ENCODE measurements at regions not wholly inside any gene's neighbourhood (a gene's known extent, or its start where the extent isn't known, plus 50 kb on each side); places are given as distances from the start of the nearest gene placed in this dataset.
"Not testable (repeated sequence)": the region's sequence is repeated elsewhere in the genome, so short reads cannot be mapped to it uniquely, and the experiment has no call there.

DNA sequence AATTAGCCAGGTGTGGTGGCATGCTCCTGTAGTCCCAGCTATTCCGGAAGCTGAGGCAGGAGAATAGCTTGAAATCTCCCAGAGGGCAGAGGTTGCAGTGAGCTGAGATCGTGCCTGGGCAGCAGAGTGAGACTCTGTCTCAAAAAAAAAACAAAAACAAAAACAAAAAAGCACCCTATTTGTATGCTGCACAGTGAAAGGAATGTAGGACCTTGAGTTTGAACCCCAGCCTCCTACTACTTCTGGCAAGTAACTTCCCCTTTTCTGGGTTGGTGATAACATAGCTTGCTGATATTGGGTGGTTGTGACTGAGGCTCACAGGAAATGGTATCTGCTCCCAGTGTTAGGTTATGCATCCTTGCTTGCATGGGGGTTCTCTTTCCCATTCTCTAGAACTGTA lies 205.3 kb downstream of the BUB3 start:
- no peaks in the 10 kb centered on the region for H3K79me2 ChIP-seq (ENCODE audit: insufficient read depth, low read length)
- H3K9me3 ChIP-seq (ENCODE audit: insufficient read depth, low read length, severe bottlenecking), result no peaks in the 10 kb centered on the region
- no peak overlapping the region for H2AFZ ChIP-seq (ENCODE audit: low read depth, low read length)
- H3K4me1 ChIP-seq (ENCODE audit: insufficient read depth, low read length), result no peaks in the 10 kb centered on the region
- no peak for DNase-seq
- H3K27ac ChIP-seq (ENCODE audit: low read length), result no peak overlapping the region
- H3K4me2 ChIP-seq (ENCODE audit: insufficient read depth, low read length), result no peak overlapping the region
- no peaks in the 10 kb centered on the region for H3K27me3 ChIP-seq (ENCODE audit: insufficient read depth, low read length, poor library complexity)
- H3K4me3 ChIP-seq (ENCODE audit: low read depth in 1 of 2, low read length in 2 of 2), result no peak overlapping the region
- no peak overlapping the region for H3K9ac ChIP-seq (ENCODE audit: low read depth, low read length)
- no peak for ATAC-seq (ENCODE audit: insufficient read depth, low read depth)
- no peaks in the 10 kb centered on the region for H4K20me1 ChIP-seq (ENCODE audit: insufficient read depth, low read length)
- no peak for TF ChIP-seq CTCF (IDR thresholded peaks at IDR 0.05; ENCODE audit: borderline replicate concordance, extremely low read depth, low read length, poor library complexity, severe bottlenecking)
- TF ChIP-seq EZH2 (IDR thresholded peaks at IDR 0.05; ENCODE audit: borderline replicate concordance, low read depth, low read length, severe bottlenecking), result no peak
- no peaks in the 10 kb centered on the region for H3K36me3 ChIP-seq (ENCODE audit: insufficient read depth, low read length)

DNA sequence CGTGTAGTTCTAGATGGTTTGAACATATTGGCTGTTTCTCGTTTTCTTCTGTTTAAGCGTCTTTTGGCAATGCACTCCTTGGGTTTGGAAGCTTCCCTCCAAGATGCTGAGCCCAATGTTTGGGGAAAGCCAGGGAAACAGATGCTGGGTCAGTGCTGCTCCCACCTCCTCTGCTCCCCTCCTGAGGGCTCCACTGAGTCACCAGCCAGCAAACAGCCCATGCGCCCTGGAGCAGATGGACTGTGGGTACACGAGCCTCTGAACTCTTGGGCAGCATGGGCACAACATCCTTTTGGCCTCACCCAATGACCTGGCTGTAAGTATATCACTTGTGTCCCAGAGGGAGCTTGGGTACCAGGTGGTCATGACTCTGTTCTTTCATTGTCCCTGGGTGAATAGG lies 207.6 kb downstream of the BUB3 start:
- no peak for DNase-seq
- no peak overlapping the region for H3K27ac ChIP-seq (ENCODE audit: low read length)
- H3K4me3 ChIP-seq (ENCODE audit: low read depth in 1 of 2, low read length in 2 of 2), result no peak overlapping the region
- ATAC-seq (ENCODE audit: insufficient read depth, low read depth), result no peak
- H3K36me3 ChIP-seq (ENCODE audit: insufficient read depth, low read length), result no peaks in the 10 kb centered on the region
- no peaks in the 10 kb centered on the region for H3K9me3 ChIP-seq (ENCODE audit: insufficient read depth, low read length, severe bottlenecking)
- no peaks in the 10 kb centered on the region for H3K27me3 ChIP-seq (ENCODE audit: insufficient read depth, low read length, poor library complexity)
- H3K79me2 ChIP-seq (ENCODE audit: insufficient read depth, low read length), result no peaks in the 10 kb centered on the region
- no peak overlapping the region for H3K4me2 ChIP-seq (ENCODE audit: insufficient read depth, low read length)
- H3K9ac ChIP-seq (ENCODE audit: low read depth, low read length), result no peak overlapping the region
- H3K4me1 ChIP-seq (ENCODE audit: insufficient read depth, low read length), result no peaks in the 10 kb centered on the region
- no peaks in the 10 kb centered on the region for H4K20me1 ChIP-seq (ENCODE audit: insufficient read depth, low read length)
- TF ChIP-seq EZH2 (IDR thresholded peaks at IDR 0.05; ENCODE audit: borderline replicate concordance, low read depth, low read length, severe bottlenecking) (no peak), CTCF (IDR thresholded peaks at IDR 0.05; ENCODE audit: borderline replicate concordance, extremely low read depth, low read length, poor library complexity, severe bottlenecking) (no peak)
- no peak overlapping the region for H2AFZ ChIP-seq (ENCODE audit: low read depth, low read length)

DNA sequence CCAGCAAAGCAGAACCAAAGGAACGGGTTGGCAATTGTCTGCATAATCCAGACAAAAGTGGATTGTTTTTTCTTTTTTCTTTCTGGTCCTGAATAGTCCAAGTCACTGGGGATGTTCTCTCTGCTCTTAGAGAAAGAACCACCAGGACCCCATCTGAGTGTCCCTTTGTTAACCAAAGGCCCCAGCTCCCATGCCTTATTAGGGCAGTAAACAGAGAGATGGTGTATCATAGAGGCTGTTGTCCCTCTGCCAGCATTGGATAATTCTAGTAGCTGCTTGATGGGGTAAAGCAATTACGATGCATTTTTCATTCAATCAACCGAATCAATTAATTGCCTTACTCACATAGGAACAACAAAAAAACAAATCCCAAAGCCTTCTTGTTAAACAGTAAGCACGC lies 213.0 kb downstream of the BUB3 start:
- DNase-seq, result no peak
- H3K9ac ChIP-seq (ENCODE audit: low read depth, low read length), result no peak overlapping the region
- TF ChIP-seq EZH2 (IDR thresholded peaks at IDR 0.05; ENCODE audit: borderline replicate concordance, low read depth, low read length, severe bottlenecking), result no peak
- TF ChIP-seq CTCF (IDR thresholded peaks at IDR 0.05; ENCODE audit: borderline replicate concordance, extremely low read depth, low read length, poor library complexity, severe bottlenecking), result no peak
- H3K27me3 ChIP-seq (ENCODE audit: insufficient read depth, low read length, poor library complexity), result peaks cover 4% of the 10 kb centered on the region
- no peak overlapping the region for H3K27ac ChIP-seq (ENCODE audit: low read length)
- H3K4me1 ChIP-seq (ENCODE audit: insufficient read depth, low read length), result no peaks in the 10 kb centered on the region
- H2AFZ ChIP-seq (ENCODE audit: low read depth, low read length), result no peak overlapping the region
- ATAC-seq (ENCODE audit: insufficient read depth, low read depth), result no peak
- H3K36me3 ChIP-seq (ENCODE audit: insufficient read depth, low read length), result no peaks in the 10 kb centered on the region
- H3K4me3 ChIP-seq (ENCODE audit: low read depth in 1 of 2, low read length in 2 of 2), result no peak overlapping the region
- H3K9me3 ChIP-seq (ENCODE audit: insufficient read depth, low read length, severe bottlenecking), result no peaks in the 10 kb centered on the region
- no peaks in the 10 kb centered on the region for H4K20me1 ChIP-seq (ENCODE audit: insufficient read depth, low read length)
- no peaks in the 10 kb centered on the region for H3K79me2 ChIP-seq (ENCODE audit: insufficient read depth, low read length)
- H3K4me2 ChIP-seq (ENCODE audit: insufficient read depth, low read length), result no peak overlapping the region

DNA sequence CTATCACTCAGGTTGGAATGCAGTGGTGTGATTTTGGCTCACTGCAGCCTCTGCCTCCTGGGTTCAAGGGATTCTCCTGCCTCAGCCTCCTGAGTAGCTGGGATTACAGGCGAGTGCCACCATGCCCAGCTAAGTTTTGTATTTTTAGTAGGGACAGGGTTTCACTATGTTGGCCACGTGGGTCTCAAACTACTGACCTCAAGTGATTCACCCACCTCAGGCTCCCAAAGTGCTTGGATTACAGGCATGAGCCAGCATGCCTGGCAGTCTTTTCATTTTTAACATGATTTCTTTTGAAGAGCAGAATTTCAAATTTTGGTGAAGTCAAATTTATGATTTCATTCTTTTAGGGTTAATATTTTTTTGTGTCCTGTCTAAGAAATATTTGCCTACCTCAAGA lies 217.4 kb downstream of the BUB3 start:
- not testable (repeated sequence) for H3K4me1 ChIP-seq (ENCODE audit: insufficient read depth, low read length); H3K9ac ChIP-seq (ENCODE audit: low read depth, low read length); H3K27ac ChIP-seq (ENCODE audit: low read length); H3K9me3 ChIP-seq (ENCODE audit: insufficient read depth, low read length, severe bottlenecking); H3K79me2 ChIP-seq (ENCODE audit: insufficient read depth, low read length); ATAC-seq (ENCODE audit: insufficient read depth, low read depth); H3K4me2 ChIP-seq (ENCODE audit: insufficient read depth, low read length); H3K27me3 ChIP-seq (ENCODE audit: insufficient read depth, low read length, poor library complexity); H3K4me3 ChIP-seq (ENCODE audit: low read depth in 1 of 2, low read length in 2 of 2); DNase-seq; H3K36me3 ChIP-seq (ENCODE audit: insufficient read depth, low read length); H2AFZ ChIP-seq (ENCODE audit: low read depth, low read length); H4K20me1 ChIP-seq (ENCODE audit: insufficient read depth, low read length)

Data from DND-41 (cell line).